ENCODE measurements at regions not wholly inside any gene's neighbourhood (a gene's known extent, or its start where the extent isn't known, plus 50 kb on each side); places are given as distances from the start of the nearest gene placed in this dataset.
A peak's percentile ranks its signal among the peaks of the same experiment; 100 is the strongest.
"Not testable (repeated sequence)": the region's sequence is repeated elsewhere in the genome, so short reads cannot be mapped to it uniquely, and the experiment has no call there.

DNA sequence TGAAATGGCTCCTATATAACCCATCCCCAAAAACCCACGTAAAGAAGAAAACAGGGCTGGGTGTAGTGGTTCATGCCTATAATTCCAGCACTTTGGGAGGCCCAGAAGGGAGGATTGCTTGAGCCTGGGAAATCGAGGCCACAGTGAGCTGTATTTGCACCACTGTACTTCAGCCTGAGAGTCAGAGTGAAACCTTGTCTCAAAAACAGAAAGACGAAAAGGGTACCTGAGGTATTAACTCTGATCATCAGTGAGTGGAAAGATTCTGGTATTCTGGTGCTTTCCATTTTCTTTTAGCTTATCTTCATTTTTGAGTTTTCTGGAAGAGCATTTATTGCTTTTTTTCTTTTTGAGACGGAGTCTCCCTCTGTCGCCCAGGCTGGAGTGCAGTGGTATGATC lies 110.6 kb upstream of the PRKX start:
- intact Hi-C loops (cut with DNase I, micrococcal nuclease); H3K4me1 ChIP-seq (ENCODE audit: low read depth); ATAC-seq; H3K36me3 ChIP-seq (ENCODE audit: low read depth); H3K9me3 ChIP-seq; DNase-seq; H3K4me3 ChIP-seq: not testable (repeated sequence)

DNA sequence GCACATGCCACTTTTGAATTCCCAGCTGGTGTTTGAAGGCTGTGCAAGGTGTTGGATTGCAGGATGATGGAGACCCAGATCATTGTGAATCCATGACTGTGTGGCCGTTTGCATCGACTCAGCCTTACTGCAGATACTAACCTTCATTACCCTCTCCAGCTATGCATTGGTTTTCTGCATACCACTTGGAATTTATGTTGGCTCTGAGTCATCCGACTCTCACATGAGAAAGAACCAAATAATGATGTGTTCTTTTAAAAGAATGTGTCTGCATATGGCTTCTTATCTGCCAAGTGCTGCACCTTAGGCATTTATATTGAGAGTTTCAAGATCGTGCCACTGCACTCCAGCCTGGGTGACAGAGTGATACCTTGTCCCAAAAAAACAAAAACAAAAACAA lies 106.7 kb upstream of the PRKX start:
- H3K36me3 ChIP-seq (ENCODE audit: low read depth) = no peaks in the 10 kb centered on the region
- intact Hi-C loops (cut with DNase I, micrococcal nuclease) = no loop called here
- DNase-seq (no peak), ATAC-seq (no peak)
- H3K9me3 ChIP-seq = no peaks in the 10 kb centered on the region
- TF ChIP-seq, protein P1, sequence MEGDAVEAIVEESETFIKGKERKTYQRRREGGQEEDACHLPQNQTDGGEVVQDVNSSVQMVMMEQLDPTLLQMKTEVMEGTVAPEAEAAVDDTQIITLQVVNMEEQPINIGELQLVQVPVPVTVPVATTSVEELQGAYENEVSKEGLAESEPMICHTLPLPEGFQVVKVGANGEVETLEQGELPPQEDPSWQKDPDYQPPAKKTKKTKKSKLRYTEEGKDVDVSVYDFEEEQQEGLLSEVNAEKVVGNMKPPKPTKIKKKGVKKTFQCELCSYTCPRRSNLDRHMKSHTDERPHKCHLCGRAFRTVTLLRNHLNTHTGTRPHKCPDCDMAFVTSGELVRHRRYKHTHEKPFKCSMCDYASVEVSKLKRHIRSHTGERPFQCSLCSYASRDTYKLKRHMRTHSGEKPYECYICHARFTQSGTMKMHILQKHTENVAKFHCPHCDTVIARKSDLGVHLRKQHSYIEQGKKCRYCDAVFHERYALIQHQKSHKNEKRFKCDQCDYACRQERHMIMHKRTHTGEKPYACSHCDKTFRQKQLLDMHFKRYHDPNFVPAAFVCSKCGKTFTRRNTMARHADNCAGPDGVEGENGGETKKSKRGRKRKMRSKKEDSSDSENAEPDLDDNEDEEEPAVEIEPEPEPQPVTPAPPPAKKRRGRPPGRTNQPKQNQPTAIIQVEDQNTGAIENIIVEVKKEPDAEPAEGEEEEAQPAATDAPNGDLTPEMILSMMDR (IDR thresholded peaks at IDR 0.05) = no peak
- H3K4me1 ChIP-seq (ENCODE audit: low read depth) = no peaks in the 10 kb centered on the region
- no peak overlapping the region for H3K4me3 ChIP-seq

DNA sequence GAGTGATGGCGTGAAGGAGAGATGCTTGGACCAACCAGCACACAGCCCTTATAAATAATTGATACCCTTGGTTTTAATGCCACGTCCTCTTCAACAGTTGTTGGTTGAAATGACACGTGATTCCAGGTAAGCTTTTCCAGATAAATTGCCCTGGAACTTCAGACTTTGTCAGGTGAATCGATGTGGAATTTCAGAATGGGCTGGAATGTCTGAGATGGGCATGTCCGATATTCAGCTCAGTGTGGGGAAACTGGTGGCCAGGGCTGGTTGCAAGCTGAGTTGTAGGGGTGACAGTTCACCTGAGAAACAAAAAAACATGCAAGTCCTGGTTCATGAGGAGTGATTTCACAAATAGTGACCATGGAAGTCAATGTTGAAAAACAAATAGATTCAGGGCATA lies 104.0 kb upstream of the PRKX start:
- ATAC-seq; intact Hi-C loops (cut with DNase I, micrococcal nuclease); H3K36me3 ChIP-seq (ENCODE audit: low read depth); H3K9me3 ChIP-seq; DNase-seq; H3K4me1 ChIP-seq (ENCODE audit: low read depth); H3K4me3 ChIP-seq: not testable (repeated sequence)

DNA sequence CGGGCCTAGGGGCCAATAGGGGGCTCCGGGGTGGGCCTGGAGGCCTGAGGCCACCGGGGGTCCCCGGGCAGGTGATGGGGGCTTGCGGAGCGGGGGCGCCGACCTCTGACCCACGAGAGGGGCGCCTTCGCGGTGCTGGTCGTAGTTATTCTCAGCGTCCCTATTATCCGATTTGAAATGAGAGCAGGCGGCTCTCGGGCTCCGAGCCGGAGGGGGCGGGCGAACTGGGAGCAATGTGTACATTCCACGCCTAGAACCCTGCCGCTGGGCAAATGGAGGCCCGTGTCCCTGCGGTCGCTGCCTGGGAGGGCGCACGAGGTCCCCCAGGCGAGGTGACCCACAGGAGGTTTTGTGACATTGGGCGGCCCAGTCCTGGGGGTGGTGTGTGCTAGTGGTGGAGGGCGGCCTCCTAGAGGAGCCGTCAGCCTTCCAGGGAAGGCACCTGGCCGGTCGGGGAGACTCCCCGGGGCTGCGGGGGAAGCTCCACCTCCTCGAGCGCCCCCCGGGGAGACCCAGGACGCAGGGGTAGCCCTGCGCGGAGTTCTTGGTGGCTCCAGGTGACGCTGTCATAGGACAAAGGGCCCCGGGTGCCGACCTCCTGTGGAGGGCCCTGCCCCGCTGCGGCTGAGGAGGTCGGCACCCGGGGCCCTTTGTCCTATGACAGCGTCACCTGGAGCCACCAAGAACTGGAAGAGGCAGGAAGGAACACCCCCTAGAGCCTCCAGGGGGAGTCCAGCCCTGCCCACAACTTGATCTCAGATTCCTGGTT lies 102.6 kb upstream of the PRKX start:
- intact Hi-C loops (cut with DNase I, micrococcal nuclease) = no loop called here
- Histone ChIP-seq H3K4me3 (peak overlapping the region; percentile 34), H3K4me1 (ENCODE audit: low read depth) (no peaks in the 10 kb centered on the region), H3K9me3 (no peaks in the 10 kb centered on the region), H3K36me3 (ENCODE audit: low read depth) (no peaks in the 10 kb centered on the region)
- peak; percentile 56 to 81 (median 69) for DNase-seq
- ATAC-seq = peak; percentile 51
- TF ChIP-seq, protein P1 (IDR thresholded peaks at IDR 0.05) = no peak

DNA sequence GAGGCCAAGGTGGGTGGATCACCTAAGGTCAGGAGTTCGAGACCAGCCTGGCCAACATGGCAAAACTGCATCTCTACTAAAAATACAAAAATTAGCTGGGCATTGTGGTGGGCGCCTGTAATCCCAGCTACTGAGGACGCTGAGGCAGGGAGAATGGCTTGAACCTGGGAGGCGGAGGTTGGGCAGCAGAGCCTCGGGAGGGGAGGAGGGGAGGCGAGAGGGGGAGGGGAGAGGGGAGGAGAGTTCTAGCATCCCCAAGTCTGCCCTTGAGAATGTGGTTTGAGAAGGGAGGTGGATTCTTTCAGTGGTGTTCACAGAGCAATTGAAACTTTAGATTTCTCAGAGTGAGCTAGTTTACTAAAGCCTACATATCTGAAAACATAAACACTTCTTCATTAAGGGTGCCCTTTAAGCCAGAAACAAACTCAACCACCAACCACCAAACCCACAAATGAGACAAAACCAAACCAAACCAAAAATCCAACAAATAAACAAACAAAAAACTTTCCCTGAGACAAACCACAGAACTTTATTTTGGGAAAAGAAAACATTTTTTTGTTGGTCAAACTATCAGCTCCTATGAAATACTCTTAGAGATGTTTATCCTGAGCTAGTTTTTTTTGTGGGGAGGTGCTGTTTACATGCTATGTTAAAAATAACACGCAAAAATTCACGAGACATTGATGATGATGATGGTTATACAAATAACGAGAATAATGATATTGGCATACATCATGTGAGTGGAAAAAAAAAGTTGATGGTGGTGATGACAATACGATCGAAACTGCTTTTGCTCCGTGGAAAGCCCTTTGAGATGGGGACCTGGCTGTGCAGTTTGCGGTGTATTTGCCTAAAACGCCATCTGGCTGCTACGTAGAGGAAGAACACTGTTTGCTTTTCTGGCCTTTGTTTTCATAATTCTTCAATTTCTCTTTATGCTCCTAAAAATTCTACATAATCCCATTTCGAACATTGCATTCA lies 98.2 kb upstream of the PRKX start:
- Histone ChIP-seq H3K9me3 (no peaks in the 10 kb centered on the region), H3K4me1 (ENCODE audit: low read depth) (no peaks in the 10 kb centered on the region), H3K36me3 (ENCODE audit: low read depth) (no peaks in the 10 kb centered on the region), H3K4me3 (no peak overlapping the region)
- intact Hi-C loops (cut with DNase I, micrococcal nuclease) = no loop called here
- DNase-seq = peak in 1 of 3 donors; percentile 20
- TF ChIP-seq, protein P1 (IDR thresholded peaks at IDR 0.05) = no peak
- ATAC-seq = no peak

DNA sequence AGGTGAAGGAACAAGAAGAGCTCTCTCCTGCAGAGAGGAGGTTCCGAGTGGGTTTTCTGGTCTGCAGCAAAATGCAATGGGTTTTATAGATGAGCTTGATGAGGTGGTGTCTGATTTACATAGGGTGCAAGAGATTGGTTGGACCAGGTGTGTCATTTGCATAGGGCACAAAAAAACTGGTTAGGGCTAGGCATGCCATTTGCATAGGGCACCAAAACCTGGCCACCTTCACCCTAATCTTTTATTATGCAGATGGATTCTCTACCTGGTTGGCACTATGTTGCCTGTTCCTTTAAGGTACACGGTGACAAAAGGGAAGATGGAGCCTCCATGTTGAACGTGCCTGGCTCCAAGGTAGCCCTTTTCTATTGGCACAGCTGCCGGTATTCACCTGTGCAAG lies 94.5 kb upstream of the PRKX start:
- Histone ChIP-seq H3K36me3 (ENCODE audit: low read depth) (no peaks in the 10 kb centered on the region), H3K4me1 (ENCODE audit: low read depth) (no peaks in the 10 kb centered on the region), H3K9me3 (no peaks in the 10 kb centered on the region), H3K4me3 (no peak overlapping the region)
- intact Hi-C loops (cut with DNase I, micrococcal nuclease) = no loop called here
- DNase-seq (no peak), ATAC-seq (no peak)
- TF ChIP-seq, protein P1 (IDR thresholded peaks at IDR 0.05) = no peak

Measured in mucosa of descending colon (tissue), 3 donors.